ENCODE measurements at regions not wholly inside any gene's neighbourhood (a gene's known extent, or its start where the extent isn't known, plus 50 kb on each side); places are given as distances from the start of the nearest gene placed in this dataset.

GRCh38 chr12:71060426-71060825 is 97.4 kb downstream of the TSPAN8 start:
- no peak for TF ChIP-seq CTCF (IDR thresholded peaks at IDR 0.05)
- TF ChIP-seq PBX3 (IDR thresholded peaks at IDR 0.05), result no peak
- TF ChIP-seq GABPA (IDR thresholded peaks at IDR 0.05; ENCODE audit: low read depth), result no peak
